HCT116 (cell line): ENCODE measurements at regions not wholly inside any gene's neighbourhood (a gene's known extent, or its start where the extent isn't known, plus 50 kb on each side); places are given as distances from the start of the nearest gene placed in this dataset.

Experiments
- ATAC-seq: fragments of 200-7000 bp; cut with Tn5 transposase; 2 replicates; pipeline ENCODE4 v1.9.1; 2020; ENCODE audit warnings: mild to moderate bottlenecking, moderate library complexity
- BruUV-seq: library from RNA; stranded (reverse); fragments of 400-500 nt; replicated peaks from 2 replicates; lab custom pipeline; 2021; lab: Mats Ljungman, UMichigan
- CTCF ChIA-PET: fragments of 300-600 bp; sonication (Branson Sonifier 250); formaldehyde crosslinking; loops from one replicate; lab custom pipeline; 2021; ENCODE audit warnings: antibody characterized with exemption; lab: Charles Lee
- POLR2A ChIA-PET: fragments of 300-600, 350-600 bp; sonication (Branson Sonifier 250); formaldehyde crosslinking; loops from one replicate; lab custom pipeline; 2021; ENCODE audit warnings: antibody characterized with exemption; lab: Charles Lee
- RAD21 ChIA-PET, 2 experiments: fragments of 300-600 bp; sonication (Branson Sonifier 250); formaldehyde crosslinking; loops; one replicate each; lab custom pipeline; 2023; ENCODE audit warnings: low total read pairs in 2 of 2; ENCODE audit not compliant: uncharacterized antibody in 2 of 2, unreplicated experiment in 2 of 2, low non-redundant PET in 1 of 2; lab: Charles Lee
- DNase-seq: peaks from one replicate; pipeline ENCODE4 v3.0.0-alpha.2; 2010; ENCODE audit warnings: low read depth, low spot score
- H2AFZ ChIP-seq: fragments of 200-600 bp; shearing (Covaris generic), sonication (generic); 2 replicates; pipeline ENCODE4 v1.6.1; 2017; ENCODE audit warnings: low read depth, mixed run types, mixed read lengths, antibody characterized with exemption, low read length; ENCODE audit not compliant: poor library complexity, severe bottlenecking
- H3K27ac ChIP-seq: 2 replicates; pipeline ENCODE4 v1.5.1; 2012; ENCODE audit warnings: low read depth, low read length
- H3K27me3 ChIP-seq: fragments of 200-600 bp; sonication (generic); 2 replicates; pipeline ENCODE4 v1.6.1; 2016; ENCODE audit warnings: mixed run types, low read length, mixed read lengths; ENCODE audit not compliant: insufficient read depth
- H3K36me3 ChIP-seq, 2 experiments: fragments of 200-500 bp in 1 of 2; fragments of 200-600 bp in 1 of 2; sonication (Bioruptor generic) in 1 of 2; sonication (generic) in 1 of 2; 2 replicates each; pipeline versions ENCODE4 v1.5.1 to v1.6.1; 2014 to 2016; ENCODE audit warnings: low read length in 2 of 2, inconsistent platforms in 1 of 2, mixed read lengths in 1 of 2, mixed run types in 1 of 2; ENCODE audit not compliant: insufficient read depth in 2 of 2, control insufficient read depth in 1 of 2
- H3K4me1 ChIP-seq, 2 experiments: fragments of 200-600 bp in 1 of 2; sonication (generic) in 1 of 2; 2 replicates each; pipeline versions ENCODE4 v1.5.1 to v1.6.1; 2012 to 2017; ENCODE audit warnings: low read length in 2 of 2, inconsistent platforms in 1 of 2, mild to moderate bottlenecking in 1 of 2, mixed read lengths in 1 of 2, mixed run types in 1 of 2, moderate library complexity in 1 of 2; ENCODE audit not compliant: insufficient read depth in 2 of 2, control insufficient read depth in 1 of 2
- H3K4me2 ChIP-seq: fragments of 200-600 bp; sonication (generic); 2 replicates; pipeline ENCODE4 v1.6.1; 2017; ENCODE audit warnings: mixed run types, low read length, mixed read lengths
- H3K4me3 ChIP-seq, 2 experiments: fragments of 200-600 bp in 1 of 2; sonication (generic) in 1 of 2; replicated peaks in 1 of 2; 2 replicates each; pipeline ENCODE4 v1.5.1; 2011 to 2016; ENCODE audit warnings: low read length in 2 of 2, control low read depth in 1 of 2, low read depth in 1 of 2, mild to moderate bottlenecking in 1 of 2, mixed read lengths in 1 of 2, mixed run types in 1 of 2
- H3K79me2 ChIP-seq: fragments of 200-600 bp; sonication (generic); 2 replicates; pipeline ENCODE4 v1.6.1; 2017; ENCODE audit warnings: mild to moderate bottlenecking, mixed run types, low read length, moderate library complexity, mixed read lengths; ENCODE audit not compliant: insufficient read depth
- H3K9ac ChIP-seq: fragments of 200-600 bp; sonication (generic); 2 replicates; pipeline ENCODE4 v1.6.1; 2016; ENCODE audit warnings: low read length, mixed read lengths
- H3K9me2 ChIP-seq: fragments of 200-600 bp; sonication (generic), shearing (Covaris generic); 2 replicates; pipeline ENCODE4 v1.6.1; 2017; ENCODE audit warnings: mixed run types, mild to moderate bottlenecking, moderate library complexity; ENCODE audit not compliant: insufficient read depth
- H3K9me3 ChIP-seq, 2 experiments: fragments of 200-500 bp in 1 of 2; fragments of 200-600 bp in 1 of 2; sonication (Bioruptor generic) in 1 of 2; sonication (generic) in 1 of 2; 2 replicates each; pipeline ENCODE4 v1.6.1; 2014 to 2017; ENCODE audit warnings: low read length in 2 of 2, mixed read lengths in 2 of 2, inconsistent platforms in 1 of 2, low read depth in 1 of 2, mild to moderate bottlenecking in 1 of 2, mixed run types in 1 of 2, moderate library complexity in 1 of 2; ENCODE audit not compliant: control insufficient read depth in 1 of 2, insufficient read depth in 1 of 2
- H4K20me1 ChIP-seq: fragments of 200-600 bp; sonication (generic), shearing (Covaris generic); 2 replicates; pipeline ENCODE4 v1.6.1; 2017; ENCODE audit warnings: mixed run types, mild to moderate bottlenecking, moderate library complexity; ENCODE audit not compliant: insufficient read depth
- ATF3 ChIP-seq: IDR thresholded peaks from 2 replicates; pipeline ENCODE4 v1.6.1; 2012
- EGR1 ChIP-seq: IDR thresholded peaks from 2 replicates; pipeline ENCODE4 v1.6.1; 2012; ENCODE audit warnings: low read depth
- ELF1 ChIP-seq: IDR thresholded peaks from 2 replicates; pipeline ENCODE4 v1.6.1; 2012; ENCODE audit warnings: low read depth, borderline replicate concordance
- EZH2phosphoT487 ChIP-seq: fragments of 200-600 bp; IDR thresholded peaks from 2 replicates; pipeline ENCODE4 v1.6.1; 2018; ENCODE audit warnings: antibody characterized with exemption, borderline replicate concordance
- FOSL1 ChIP-seq: IDR thresholded peaks from 2 replicates; pipeline ENCODE4 v1.6.1; 2012; ENCODE audit warnings: low read depth
- REST ChIP-seq: IDR thresholded peaks from 2 replicates; pipeline ENCODE4 v1.6.1; 2012; ENCODE audit warnings: low read depth
- SP1 ChIP-seq: IDR thresholded peaks from 2 replicates; pipeline ENCODE4 v1.6.1; 2012; ENCODE audit warnings: low read depth
- TCF7L2 ChIP-seq: IDR thresholded peaks from 2 replicates; pipeline ENCODE4 v1.7.0; 2011; ENCODE audit warnings: borderline replicate concordance, inconsistent platforms; ENCODE audit not compliant: insufficient read depth, insufficient read length; ENCODE audit errors: extremely low read depth
- YY1 ChIP-seq: IDR thresholded peaks from 2 replicates; pipeline ENCODE4 v1.6.1; 2011; ENCODE audit warnings: low read length, low read depth, moderate library complexity, mild to moderate bottlenecking; ENCODE audit not compliant: insufficient replicate concordance; ENCODE audit errors: extremely low read depth
- ZFX ChIP-seq: fragments of 450-650 bp; IDR thresholded peaks from 2 replicates; pipeline ENCODE4 v1.6.1; 2017
- ZNF274 ChIP-seq: fragments of 200-500 bp; sonication (Bioruptor generic); IDR thresholded peaks from 2 replicates; pipeline ENCODE4 v1.6.1; 2014; ENCODE audit warnings: mild to moderate bottlenecking, low read depth, low read length, inconsistent platforms
- intact Hi-C: fragments of 100-400 bp; cut with micrococcal nuclease; formaldehyde crosslinking; loops from 2 replicates; pipeline ENCODE4 v1.10.0; 2022
- TF ChIP-seq, protein P1 (sequence below): IDR thresholded peaks from 2 replicates; pipeline ENCODE4 v1.6.1; 2011; ENCODE audit warnings: mild to moderate bottlenecking, low read length, moderate library complexity; ENCODE audit not compliant: insufficient replicate concordance; ENCODE audit errors: extremely low read depth

GRCh38 chr12:89984846-89985245 is 276.2 kb upstream of the ATP2B1 start:
- no peaks in the 10 kb centered on the region for H3K4me1 ChIP-seq
- no peak overlapping the region for H3K9ac ChIP-seq
- H3K27me3 ChIP-seq, result no peaks in the 10 kb centered on the region
- no peaks in the 10 kb centered on the region for H3K36me3 ChIP-seq
- BruUV-seq, result no TSS peak
- H3K9me2 ChIP-seq, result no peaks in the 10 kb centered on the region; the same call in 1 of the 2 replicates
- CTCF ChIA-PET, result no interaction called here
- TF ChIP-seq ZNF274 (no peak), YY1 (no peak), TCF7L2 (no peak), EZH2phosphoT487 (no peak), SP1 (no peak), ZFX (no peak), EGR1 (no peak), ATF3 (no peak), FOSL1 (no peak), ELF1 (no peak), REST (no peak)
- TF ChIP-seq, protein P1, sequence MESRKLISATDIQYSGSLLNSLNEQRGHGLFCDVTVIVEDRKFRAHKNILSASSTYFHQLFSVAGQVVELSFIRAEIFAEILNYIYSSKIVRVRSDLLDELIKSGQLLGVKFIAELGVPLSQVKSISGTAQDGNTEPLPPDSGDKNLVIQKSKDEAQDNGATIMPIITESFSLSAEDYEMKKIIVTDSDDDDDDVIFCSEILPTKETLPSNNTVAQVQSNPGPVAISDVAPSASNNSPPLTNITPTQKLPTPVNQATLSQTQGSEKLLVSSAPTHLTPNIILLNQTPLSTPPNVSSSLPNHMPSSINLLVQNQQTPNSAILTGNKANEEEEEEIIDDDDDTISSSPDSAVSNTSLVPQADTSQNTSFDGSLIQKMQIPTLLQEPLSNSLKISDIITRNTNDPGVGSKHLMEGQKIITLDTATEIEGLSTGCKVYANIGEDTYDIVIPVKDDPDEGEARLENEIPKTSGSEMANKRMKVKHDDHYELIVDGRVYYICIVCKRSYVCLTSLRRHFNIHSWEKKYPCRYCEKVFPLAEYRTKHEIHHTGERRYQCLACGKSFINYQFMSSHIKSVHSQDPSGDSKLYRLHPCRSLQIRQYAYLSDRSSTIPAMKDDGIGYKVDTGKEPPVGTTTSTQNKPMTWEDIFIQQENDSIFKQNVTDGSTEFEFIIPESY, result no peak
- intact Hi-C loops, result no loop called here
- ATAC-seq (no peak), DNase-seq (no peak)
- POLR2A ChIA-PET, result no interaction called here
- H3K27ac ChIP-seq, result no peak overlapping the region
- no peaks in the 10 kb centered on the region for H3K9me3 ChIP-seq
- H4K20me1 ChIP-seq, result no peaks in the 10 kb centered on the region
- H3K79me2 ChIP-seq, result no peaks in the 10 kb centered on the region
- H3K4me2 ChIP-seq, result no peak overlapping the region
- H2AFZ ChIP-seq, result no peak overlapping the region
- no peak overlapping the region for H3K4me3 ChIP-seq
- RAD21 ChIA-PET, result no interaction called here
